ENCODE measurements at regions not wholly inside any gene's neighbourhood (a gene's known extent, or its start where the extent isn't known, plus 50 kb on each side); places are given as distances from the start of the nearest gene placed in this dataset.

DNA sequence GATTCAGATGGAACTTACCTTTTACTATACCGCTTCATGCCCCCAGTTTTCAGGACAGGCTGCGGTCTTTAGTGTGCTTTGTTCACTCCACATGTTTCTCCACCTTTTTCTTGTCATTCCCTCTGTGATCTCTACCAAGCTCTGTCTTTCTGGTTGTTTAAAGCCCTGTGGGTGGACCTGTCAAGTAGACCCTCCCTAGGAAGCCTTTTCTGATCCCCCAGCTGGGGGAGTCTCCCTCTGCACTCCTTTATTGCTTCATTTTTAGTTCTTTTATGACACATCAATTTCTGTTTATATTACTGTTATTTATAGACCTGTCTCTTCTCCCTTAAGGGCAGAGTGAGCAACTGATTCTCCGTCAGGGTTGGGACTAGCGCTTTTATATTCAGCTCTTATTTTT is 150.2 kb downstream of the C4orf33 start:
- Histone ChIP-seq H4K20me1 (ENCODE audit: control insufficient read depth, insufficient read depth, low read length, poor library complexity, severe bottlenecking) (no peaks in the 10 kb centered on the region), H2AFZ (ENCODE audit: insufficient read depth, low read depth, low read length, poor library complexity, severe bottlenecking) (no peak overlapping the region), H3K9ac (ENCODE audit: low read length) (no peak overlapping the region), H3K36me3 (replicated peaks in 1 of 2; ENCODE audit: control extremely low read depth in 1 of 2, control insufficient read depth in 1 of 2, extremely low read depth in 1 of 2, insufficient read depth in 2 of 2, low read length in 1 of 2) (no peaks in the 10 kb centered on the region), H3K9me3 (ENCODE audit: control extremely low read depth in 1 of 3, control insufficient read depth in 2 of 3, insufficient read depth in 1 of 3, low read length in 2 of 3) (no peaks in the 10 kb centered on the region), H3K4me1 (ENCODE audit: control insufficient read depth in 2 of 2, insufficient read depth in 2 of 2, low read length in 2 of 2) (no peaks in the 10 kb centered on the region), H3K4me2 (replicated peaks; ENCODE audit: low read depth, low read length, poor library complexity, severe bottlenecking) (no peak overlapping the region), H3K27me3 (replicated peaks in 1 of 4; ENCODE audit: control extremely low read depth in 1 of 4, control insufficient read depth in 3 of 4, insufficient read depth in 4 of 4, low read length in 3 of 4) (no peaks in the 10 kb centered on the region), H3K79me2 (ENCODE audit: control insufficient read depth, insufficient read depth, low read length) (no peaks in the 10 kb centered on the region), H3K4me3 (ENCODE audit: control extremely low read depth in 1 of 5, extremely low read depth in 1 of 5, insufficient read depth in 1 of 5, low read depth in 2 of 5, low read length in 4 of 5) (no peak overlapping the region), H3K27ac (ENCODE audit: low read length in 2 of 2) (no peak overlapping the region)
- DNase-seq, result no peak
- Mint-ChIP-seq H3K4me1 (no peaks in the 10 kb centered on the region), H3K9me3 (ENCODE audit: insufficient read depth) (no peaks in the 10 kb centered on the region), H3K4me3 (no peak overlapping the region), H3K27ac (no peak overlapping the region), H3K27me3 (peaks cover 3% of the 10 kb centered on the region)
- intact Hi-C loops (cut with micrococcal nuclease), result no loop called here
- no peak for ATAC-seq (ENCODE audit: low read depth)
- CTCF ChIA-PET, result no interaction called here
- TF ChIP-seq EZH2 (IDR thresholded peaks at IDR 0.05; ENCODE audit: borderline replicate concordance, insufficient read depth, low read depth, low read length, poor library complexity, severe bottlenecking), result no peak
- TF ChIP-seq, protein P1, sequence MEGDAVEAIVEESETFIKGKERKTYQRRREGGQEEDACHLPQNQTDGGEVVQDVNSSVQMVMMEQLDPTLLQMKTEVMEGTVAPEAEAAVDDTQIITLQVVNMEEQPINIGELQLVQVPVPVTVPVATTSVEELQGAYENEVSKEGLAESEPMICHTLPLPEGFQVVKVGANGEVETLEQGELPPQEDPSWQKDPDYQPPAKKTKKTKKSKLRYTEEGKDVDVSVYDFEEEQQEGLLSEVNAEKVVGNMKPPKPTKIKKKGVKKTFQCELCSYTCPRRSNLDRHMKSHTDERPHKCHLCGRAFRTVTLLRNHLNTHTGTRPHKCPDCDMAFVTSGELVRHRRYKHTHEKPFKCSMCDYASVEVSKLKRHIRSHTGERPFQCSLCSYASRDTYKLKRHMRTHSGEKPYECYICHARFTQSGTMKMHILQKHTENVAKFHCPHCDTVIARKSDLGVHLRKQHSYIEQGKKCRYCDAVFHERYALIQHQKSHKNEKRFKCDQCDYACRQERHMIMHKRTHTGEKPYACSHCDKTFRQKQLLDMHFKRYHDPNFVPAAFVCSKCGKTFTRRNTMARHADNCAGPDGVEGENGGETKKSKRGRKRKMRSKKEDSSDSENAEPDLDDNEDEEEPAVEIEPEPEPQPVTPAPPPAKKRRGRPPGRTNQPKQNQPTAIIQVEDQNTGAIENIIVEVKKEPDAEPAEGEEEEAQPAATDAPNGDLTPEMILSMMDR (IDR thresholded peaks at IDR 0.05), result no peak
- POLR2A ChIA-PET, result no interaction called here
- 91% methylated on average over 2 of the region's 4 CpGs for WGBS (ENCODE audit: insufficient coverage)

DNA sequence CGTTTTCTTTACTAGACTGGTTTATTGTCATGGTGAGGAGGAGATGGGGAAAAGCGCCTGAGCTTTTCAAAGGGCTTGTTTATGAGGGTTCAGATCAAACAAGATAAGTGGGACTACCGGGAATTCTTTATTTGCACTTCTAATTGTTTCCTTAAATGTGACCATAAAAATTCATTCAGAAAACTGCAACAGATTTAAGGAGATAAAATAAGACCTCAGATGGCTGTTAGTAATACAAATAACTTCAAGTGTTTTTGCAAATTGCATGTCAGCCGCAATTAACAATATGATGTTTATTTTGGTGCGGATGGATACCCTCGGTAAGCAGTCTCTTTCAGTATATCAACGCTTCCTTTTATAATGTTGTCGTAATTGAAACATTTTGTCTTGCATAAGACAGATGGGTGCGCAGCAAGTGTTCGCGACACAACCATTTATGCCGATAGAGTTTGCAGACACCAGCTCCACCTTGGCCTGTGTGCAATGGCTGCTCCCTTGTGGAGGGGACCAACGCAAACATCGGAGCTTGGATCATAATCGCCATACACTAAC is 151.0 kb downstream of the C4orf33 start:
- no peak overlapping the region for H3K27ac Mint-ChIP-seq
- DNase-seq, result no peak
- Histone ChIP-seq H3K9me3 (ENCODE audit: control extremely low read depth in 1 of 3, control insufficient read depth in 2 of 3, insufficient read depth in 1 of 3, low read length in 2 of 3) (no peaks in the 10 kb centered on the region), H4K20me1 (ENCODE audit: control insufficient read depth, insufficient read depth, low read length, poor library complexity, severe bottlenecking) (no peaks in the 10 kb centered on the region), H3K4me2 (replicated peaks; ENCODE audit: low read depth, low read length, poor library complexity, severe bottlenecking) (no peak overlapping the region), H3K9ac (ENCODE audit: low read length) (no peak overlapping the region), H3K27me3 (replicated peaks in 1 of 4; ENCODE audit: control extremely low read depth in 1 of 4, control insufficient read depth in 3 of 4, insufficient read depth in 4 of 4, low read length in 3 of 4) (no peaks in the 10 kb centered on the region), H2AFZ (ENCODE audit: insufficient read depth, low read depth, low read length, poor library complexity, severe bottlenecking) (no peak overlapping the region), H3K4me1 (ENCODE audit: control insufficient read depth in 2 of 2, insufficient read depth in 2 of 2, low read length in 2 of 2) (no peaks in the 10 kb centered on the region), H3K79me2 (ENCODE audit: control insufficient read depth, insufficient read depth, low read length) (no peaks in the 10 kb centered on the region), H3K4me3 (ENCODE audit: control extremely low read depth in 1 of 5, extremely low read depth in 1 of 5, insufficient read depth in 1 of 5, low read depth in 2 of 5, low read length in 4 of 5) (no peak overlapping the region), H3K36me3 (replicated peaks in 1 of 2; ENCODE audit: control extremely low read depth in 1 of 2, control insufficient read depth in 1 of 2, extremely low read depth in 1 of 2, insufficient read depth in 2 of 2, low read length in 1 of 2) (no peaks in the 10 kb centered on the region), H3K27ac (ENCODE audit: low read length in 2 of 2) (no peak overlapping the region)
- no peaks in the 10 kb centered on the region for H3K9me3 Mint-ChIP-seq (ENCODE audit: insufficient read depth)
- no peak for ATAC-seq (ENCODE audit: low read depth)
- POLR2A ChIA-PET, result no interaction called here
- no peaks in the 10 kb centered on the region for H3K4me1 Mint-ChIP-seq
- intact Hi-C loops (cut with micrococcal nuclease), result no loop called here
- CTCF ChIA-PET, result no interaction called here
- TF ChIP-seq, protein P1 (IDR thresholded peaks at IDR 0.05), result no peak
- TF ChIP-seq EZH2 (IDR thresholded peaks at IDR 0.05; ENCODE audit: borderline replicate concordance, insufficient read depth, low read depth, low read length, poor library complexity, severe bottlenecking), result no peak
- WGBS (ENCODE audit: insufficient coverage), result 95% methylated on average over 9 of the region's 15 CpGs
- H3K27me3 Mint-ChIP-seq, result peaks cover 3% of the 10 kb centered on the region
- no peak overlapping the region for H3K4me3 Mint-ChIP-seq

Data from B cell (primary cell).